ENCODE measurements at regions not wholly inside any gene's neighbourhood (a gene's known extent, or its start where the extent isn't known, plus 50 kb on each side); places are given as distances from the start of the nearest gene placed in this dataset.

DNA sequence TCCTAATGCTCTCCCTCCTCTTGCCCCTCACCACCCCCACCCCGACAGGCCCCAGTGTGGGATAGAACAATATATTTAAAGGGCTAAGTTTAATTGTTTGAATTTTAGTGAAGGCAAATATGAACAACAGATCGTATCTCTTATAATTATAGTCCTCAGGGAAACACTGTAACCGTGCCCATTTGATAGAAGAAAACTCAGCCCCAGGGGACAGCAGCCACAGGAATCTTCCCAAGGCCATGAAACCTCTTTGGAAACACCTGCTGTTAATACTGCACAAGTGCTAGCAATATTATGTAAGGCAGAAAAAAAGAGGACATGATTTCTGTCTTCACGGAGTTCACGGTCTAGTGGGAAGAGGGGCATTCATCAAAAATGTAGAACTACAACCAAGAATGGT lies 142.2 kb downstream of the URB2 start:
- H3K36me3 ChIP-seq (ENCODE audit: control insufficient read depth in 1 of 2, insufficient read depth in 2 of 2, low read length in 2 of 2) = no peaks in the 10 kb centered on the region
- H3K27me3 ChIP-seq (ENCODE audit: low read depth, low read length) = no peaks in the 10 kb centered on the region
- no peaks in the 10 kb centered on the region for H3K4me1 ChIP-seq (ENCODE audit: control insufficient read depth in 1 of 2, insufficient read depth in 2 of 2, low read length in 2 of 2)
- H3K27ac ChIP-seq (ENCODE audit: low read length) = no peak overlapping the region
- no peak overlapping the region for H3K4me3 ChIP-seq (ENCODE audit: low read depth in 1 of 2, low read length in 2 of 2)
- no peaks in the 10 kb centered on the region for H3K9me3 ChIP-seq (ENCODE audit: control insufficient read depth in 1 of 2, low read length in 2 of 2)

DNA sequence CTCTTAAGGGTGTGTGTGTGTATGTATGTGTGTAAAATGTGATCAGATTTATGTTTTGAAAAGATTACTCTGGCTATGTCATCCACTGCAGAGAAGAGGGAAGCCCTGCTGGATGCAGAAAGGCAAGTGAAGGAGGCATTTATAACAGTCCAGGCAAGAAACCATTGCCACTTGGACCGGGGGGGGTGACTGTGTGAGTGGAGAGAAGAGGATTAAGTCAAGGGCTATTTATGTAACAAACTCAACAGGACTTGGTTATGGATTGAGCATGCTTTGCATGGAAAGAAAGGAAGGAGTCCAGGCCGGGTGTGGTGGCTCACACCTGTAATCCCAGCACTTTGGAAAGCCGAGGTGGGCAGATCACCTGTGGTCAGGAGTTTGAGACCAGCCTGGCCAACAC lies 143.0 kb downstream of the URB2 start:
- Histone ChIP-seq H3K36me3 (ENCODE audit: control insufficient read depth in 1 of 2, insufficient read depth in 2 of 2, low read length in 2 of 2) (no peaks in the 10 kb centered on the region), H3K27ac (ENCODE audit: low read length) (no peak overlapping the region), H3K27me3 (ENCODE audit: low read depth, low read length) (no peaks in the 10 kb centered on the region), H3K9me3 (ENCODE audit: control insufficient read depth in 1 of 2, low read length in 2 of 2) (no peaks in the 10 kb centered on the region), H3K4me1 (ENCODE audit: control insufficient read depth in 1 of 2, insufficient read depth in 2 of 2, low read length in 2 of 2) (no peaks in the 10 kb centered on the region), H3K4me3 (ENCODE audit: low read depth in 1 of 2, low read length in 2 of 2) (no peak overlapping the region)

DNA sequence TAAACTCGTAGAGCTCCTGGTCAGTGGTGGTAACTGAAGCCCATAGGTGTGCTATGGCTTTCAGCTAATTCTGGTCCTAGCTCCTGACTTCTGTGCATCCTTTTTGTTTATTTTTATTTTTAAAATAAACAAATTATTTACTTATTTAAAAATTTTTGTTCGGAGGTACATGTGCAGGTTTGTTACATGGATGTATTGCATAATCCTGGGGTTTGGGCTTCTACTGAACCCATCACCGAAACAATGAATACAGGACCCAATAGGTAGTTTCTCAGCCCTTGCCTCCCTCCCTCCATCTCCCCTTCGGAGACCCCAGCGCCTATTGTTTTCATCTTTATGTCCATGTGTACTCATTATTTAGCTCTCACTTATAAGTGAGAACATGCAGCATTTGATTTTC lies 143.8 kb downstream of the URB2 start:
- Histone ChIP-seq H3K9me3 (ENCODE audit: control insufficient read depth in 1 of 2, low read length in 2 of 2) (no peaks in the 10 kb centered on the region), H3K27me3 (ENCODE audit: low read depth, low read length) (no peaks in the 10 kb centered on the region), H3K36me3 (ENCODE audit: control insufficient read depth in 1 of 2, insufficient read depth in 2 of 2, low read length in 2 of 2) (no peaks in the 10 kb centered on the region)

GRCh38 chr1:229778794-229779193 lies 152.7 kb downstream of the URB2 start:
- no peak overlapping the region for H3K27ac ChIP-seq (ENCODE audit: low read length)
- H3K36me3 ChIP-seq (ENCODE audit: control insufficient read depth in 1 of 2, insufficient read depth in 2 of 2, low read length in 2 of 2) = no peaks in the 10 kb centered on the region
- no peaks in the 10 kb centered on the region for H3K4me1 ChIP-seq (ENCODE audit: control insufficient read depth in 1 of 2, insufficient read depth in 2 of 2, low read length in 2 of 2)
- no peaks in the 10 kb centered on the region for H3K27me3 ChIP-seq (ENCODE audit: low read depth, low read length)
- H3K9me3 ChIP-seq (ENCODE audit: control insufficient read depth in 1 of 2, low read length in 2 of 2) = no peaks in the 10 kb centered on the region
- H3K4me3 ChIP-seq (ENCODE audit: low read depth in 1 of 2, low read length in 2 of 2) = no peak overlapping the region

More for the DNA sequence above, 143.8 kb downstream of the URB2 start:
- no peaks in the 10 kb centered on the region for H3K4me1 ChIP-seq (ENCODE audit: control insufficient read depth in 1 of 2, insufficient read depth in 2 of 2, low read length in 2 of 2)
- no peak overlapping the region for H3K4me3 ChIP-seq (ENCODE audit: low read depth in 1 of 2, low read length in 2 of 2)
- H3K27ac ChIP-seq (ENCODE audit: low read length) = no peak overlapping the region

GRCh38 chr1:229781453-229781852 lies 155.4 kb downstream of the URB2 start:
- H3K4me3 ChIP-seq (ENCODE audit: low read depth in 1 of 2, low read length in 2 of 2) = no peak overlapping the region
- no peaks in the 10 kb centered on the region for H3K36me3 ChIP-seq (ENCODE audit: control insufficient read depth in 1 of 2, insufficient read depth in 2 of 2, low read length in 2 of 2)
- no peaks in the 10 kb centered on the region for H3K4me1 ChIP-seq (ENCODE audit: control insufficient read depth in 1 of 2, insufficient read depth in 2 of 2, low read length in 2 of 2)
- no peak overlapping the region for H3K27ac ChIP-seq (ENCODE audit: low read length)
- no peaks in the 10 kb centered on the region for H3K9me3 ChIP-seq (ENCODE audit: control insufficient read depth in 1 of 2, low read length in 2 of 2)
- H3K27me3 ChIP-seq (ENCODE audit: low read depth, low read length) = no peaks in the 10 kb centered on the region

- no peak overlapping the region for H3K4me3 ChIP-seq (ENCODE audit: low read depth in 1 of 2, low read length in 2 of 2)
- H3K36me3 ChIP-seq (ENCODE audit: control insufficient read depth in 1 of 2, insufficient read depth in 2 of 2, low read length in 2 of 2) = no peaks in the 10 kb centered on the region
- H3K27me3 ChIP-seq (ENCODE audit: low read depth, low read length) = no peaks in the 10 kb centered on the region
- no peak overlapping the region for H3K27ac ChIP-seq (ENCODE audit: low read length)
- H3K9me3 ChIP-seq (ENCODE audit: control insufficient read depth in 1 of 2, low read length in 2 of 2) = no peaks in the 10 kb centered on the region
- no peaks in the 10 kb centered on the region for H3K4me1 ChIP-seq (ENCODE audit: control insufficient read depth in 1 of 2, insufficient read depth in 2 of 2, low read length in 2 of 2)
Observed at GRCh38 chr1:229782469-229782868, 156.4 kb downstream of the URB2 start.

GRCh38 chr1:229784834-229785233 lies 158.8 kb downstream of the URB2 start:
- H3K27ac ChIP-seq (ENCODE audit: low read length) = no peak overlapping the region
- H3K9me3 ChIP-seq (ENCODE audit: control insufficient read depth in 1 of 2, low read length in 2 of 2) = no peaks in the 10 kb centered on the region
- H3K27me3 ChIP-seq (ENCODE audit: low read depth, low read length) = no peaks in the 10 kb centered on the region
- no peaks in the 10 kb centered on the region for H3K36me3 ChIP-seq (ENCODE audit: control insufficient read depth in 1 of 2, insufficient read depth in 2 of 2, low read length in 2 of 2)
- no peak overlapping the region for H3K4me3 ChIP-seq (ENCODE audit: low read depth in 1 of 2, low read length in 2 of 2)
- H3K4me1 ChIP-seq (ENCODE audit: control insufficient read depth in 1 of 2, insufficient read depth in 2 of 2, low read length in 2 of 2) = no peaks in the 10 kb centered on the region

GRCh38 chr1:229786974-229787610 lies 161.0 kb downstream of the URB2 start:
- Histone ChIP-seq H3K27ac (ENCODE audit: low read length) (no peak overlapping the region), H3K4me3 (ENCODE audit: low read depth in 1 of 2, low read length in 2 of 2) (no peak overlapping the region), H3K9me3 (ENCODE audit: control insufficient read depth in 1 of 2, low read length in 2 of 2) (no peaks in the 10 kb centered on the region), H3K36me3 (ENCODE audit: control insufficient read depth in 1 of 2, insufficient read depth in 2 of 2, low read length in 2 of 2) (no peaks in the 10 kb centered on the region), H3K4me1 (ENCODE audit: control insufficient read depth in 1 of 2, insufficient read depth in 2 of 2, low read length in 2 of 2) (no peaks in the 10 kb centered on the region), H3K27me3 (ENCODE audit: low read depth, low read length) (no peaks in the 10 kb centered on the region)

DNA sequence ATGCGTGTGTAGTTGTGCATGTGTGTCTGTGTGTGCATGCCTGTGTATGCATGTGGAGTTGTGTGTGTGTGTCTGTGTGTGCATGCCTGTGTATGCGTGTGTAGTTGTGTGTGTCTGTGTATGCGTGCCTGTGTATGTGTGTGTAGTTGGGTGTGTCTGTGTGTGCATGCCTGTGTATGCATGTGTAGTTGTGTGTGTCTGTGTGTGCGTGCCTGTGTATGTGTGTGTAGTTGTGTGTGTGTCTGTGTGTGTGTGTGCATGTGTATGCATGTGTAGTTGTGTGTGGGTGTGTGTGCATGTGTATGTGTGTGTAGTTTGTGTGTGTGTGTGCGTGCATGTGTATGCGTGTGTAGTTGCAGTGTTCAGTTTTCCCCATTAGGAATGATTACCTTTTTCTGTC lies 162.0 kb downstream of the URB2 start:
- Histone ChIP-seq H3K4me1 (ENCODE audit: control insufficient read depth in 1 of 2, insufficient read depth in 2 of 2, low read length in 2 of 2) (no peaks in the 10 kb centered on the region), H3K27ac (ENCODE audit: low read length) (no peak overlapping the region), H3K4me3 (ENCODE audit: low read depth in 1 of 2, low read length in 2 of 2) (no peak overlapping the region), H3K9me3 (ENCODE audit: control insufficient read depth in 1 of 2, low read length in 2 of 2) (no peaks in the 10 kb centered on the region), H3K36me3 (ENCODE audit: control insufficient read depth in 1 of 2, insufficient read depth in 2 of 2, low read length in 2 of 2) (no peaks in the 10 kb centered on the region), H3K27me3 (ENCODE audit: low read depth, low read length) (no peaks in the 10 kb centered on the region)

DNA sequence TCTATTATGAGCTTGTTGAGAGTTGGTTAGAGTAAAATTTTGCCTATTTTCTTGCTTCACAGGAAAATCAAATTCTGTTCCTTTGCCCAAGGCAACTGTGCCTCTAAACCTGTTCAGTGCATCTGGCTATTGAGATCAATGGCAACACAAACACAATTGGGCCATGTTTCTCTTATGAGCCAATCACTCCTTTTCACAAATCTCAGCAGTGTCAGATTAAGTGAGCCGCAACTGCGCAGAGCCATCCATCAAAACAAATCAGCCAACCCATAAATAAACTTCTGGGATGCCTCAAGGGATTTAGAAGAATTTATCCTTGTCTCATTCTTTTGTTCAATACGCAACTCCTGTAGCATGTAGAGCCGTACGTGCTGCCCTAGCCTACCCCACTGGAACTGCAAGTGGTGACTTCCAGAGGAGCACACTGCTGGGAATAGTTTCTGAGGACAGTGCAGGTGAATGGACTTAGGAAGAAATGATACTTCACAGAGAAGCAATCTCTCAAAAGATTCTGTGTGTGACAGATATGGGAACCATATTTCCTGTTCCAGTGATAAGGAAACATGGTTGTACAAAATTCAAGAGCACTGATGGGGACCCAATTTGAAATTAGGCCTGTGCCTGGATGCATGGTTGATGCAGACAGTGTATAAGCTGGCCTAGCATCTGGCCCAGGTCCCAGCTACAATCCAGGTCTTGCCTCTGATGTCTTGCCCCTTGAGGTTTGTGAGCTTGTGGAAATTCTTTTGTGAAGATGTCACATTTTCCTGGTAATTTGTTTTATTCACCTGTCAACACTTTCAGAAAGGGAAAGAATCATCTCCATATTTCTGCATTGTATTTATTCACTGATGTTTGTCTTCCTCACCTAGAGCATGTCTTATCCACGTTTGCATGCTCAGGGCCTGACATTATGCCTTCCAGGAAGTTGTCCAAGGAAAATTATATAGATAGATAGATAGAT lies 166.2 kb downstream of the URB2 start:
- Histone ChIP-seq H3K9me3 (ENCODE audit: control insufficient read depth in 1 of 2, low read length in 2 of 2) (no peaks in the 10 kb centered on the region), H3K27ac (ENCODE audit: low read length) (no peak overlapping the region), H3K4me1 (ENCODE audit: control insufficient read depth in 1 of 2, insufficient read depth in 2 of 2, low read length in 2 of 2) (no peaks in the 10 kb centered on the region), H3K4me3 (ENCODE audit: low read depth in 1 of 2, low read length in 2 of 2) (no peak overlapping the region), H3K36me3 (ENCODE audit: control insufficient read depth in 1 of 2, insufficient read depth in 2 of 2, low read length in 2 of 2) (no peaks in the 10 kb centered on the region), H3K27me3 (ENCODE audit: low read depth, low read length) (no peaks in the 10 kb centered on the region)

DNA sequence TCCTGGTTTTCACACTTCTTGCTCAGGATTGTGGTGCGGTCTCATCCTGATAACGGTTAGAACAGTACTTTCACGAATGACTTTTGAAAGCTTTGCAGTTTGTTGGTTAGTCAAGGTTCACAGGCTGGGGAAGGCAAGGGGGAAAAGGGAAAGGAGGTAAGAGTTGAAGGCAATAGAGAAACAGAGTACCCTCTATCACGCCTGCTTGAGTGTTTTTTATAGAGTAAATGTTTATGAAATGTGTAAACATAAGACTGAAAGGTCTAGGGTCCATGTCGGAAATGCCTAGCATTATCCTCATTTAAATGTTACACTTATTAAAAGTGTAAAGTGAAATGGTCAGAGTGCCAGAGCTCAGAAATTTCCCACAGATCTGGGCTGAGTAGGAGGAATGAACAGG lies 167.4 kb downstream of the URB2 start:
- Histone ChIP-seq H3K4me3 (ENCODE audit: low read depth in 1 of 2, low read length in 2 of 2) (no peak overlapping the region), H3K36me3 (ENCODE audit: control insufficient read depth in 1 of 2, insufficient read depth in 2 of 2, low read length in 2 of 2) (no peaks in the 10 kb centered on the region), H3K4me1 (ENCODE audit: control insufficient read depth in 1 of 2, insufficient read depth in 2 of 2, low read length in 2 of 2) (no peaks in the 10 kb centered on the region), H3K9me3 (ENCODE audit: control insufficient read depth in 1 of 2, low read length in 2 of 2) (peaks cover 0 to 2% of the 10 kb centered on the region in 2 donors), H3K27me3 (ENCODE audit: low read depth, low read length) (no peaks in the 10 kb centered on the region), H3K27ac (ENCODE audit: low read length) (no peak overlapping the region)

All from muscle layer of duodenum (tissue), 2 donors.